Smooth muscle cell (in vitro differentiated cells): ENCODE measurements at regions not wholly inside any gene's neighbourhood (a gene's known extent, or its start where the extent isn't known, plus 50 kb on each side); places are given as distances from the start of the nearest gene placed in this dataset.
"Not testable (repeated sequence)": the region's sequence is repeated elsewhere in the genome, so short reads cannot be mapped to it uniquely, and the experiment has no call there.

Experiments used
- DNase-seq: peaks from one replicate; lab custom pipeline; 2025; ENCODE audit not compliant: unreplicated experiment; lab: John Stamatoyannopoulos, UW
- H2AFZ ChIP-seq: fragments of 200-600 bp; sonication (generic); 2 replicates; pipeline ENCODE4 v1.6.0; 2016; ENCODE audit warnings: antibody characterized with exemption, low read depth, mild to moderate bottlenecking
- H3F3A ChIP-seq: fragments of 200-600 bp; sonication (generic); 2 replicates; pipeline ENCODE4 v1.6.0; 2017; ENCODE audit warnings: antibody characterized with exemption, low read depth
- H3K27ac ChIP-seq: fragments of 200-600 bp; sonication (generic); 2 replicates; pipeline ENCODE4 v1.5.1; 2016; ENCODE audit warnings: low read depth, mild to moderate bottlenecking
- H3K27me3 ChIP-seq: fragments of 200-600 bp; sonication (generic); 2 replicates; pipeline ENCODE4 v1.6.1; 2016; ENCODE audit warnings: low read depth, mild to moderate bottlenecking
- H3K36me3 ChIP-seq: fragments of 200-600 bp; sonication (generic); 2 replicates; pipeline ENCODE4 v1.5.1; 2016; ENCODE audit warnings: low read depth
- H3K4me1 ChIP-seq: fragments of 200-600 bp; sonication (generic); 2 replicates; pipeline ENCODE4 v1.5.1; 2016; ENCODE audit warnings: low read depth
- H3K4me2 ChIP-seq: fragments of 200-600 bp; sonication (generic); 2 replicates; pipeline ENCODE4 v1.6.0; 2016; ENCODE audit warnings: mild to moderate bottlenecking
- H3K4me3 ChIP-seq: fragments of 200-600 bp; sonication (generic); 2 replicates; pipeline ENCODE4 v1.5.1; 2016; ENCODE audit warnings: mild to moderate bottlenecking
- H3K79me2 ChIP-seq: fragments of 200-600 bp; sonication (generic); 2 replicates; pipeline ENCODE4 v1.6.0; 2016; ENCODE audit warnings: low read depth, mild to moderate bottlenecking
- H3K9ac ChIP-seq: fragments of 200-600 bp; sonication (generic); 2 replicates; pipeline ENCODE4 v1.6.0; 2016; ENCODE audit warnings: low read depth
- H3K9me3 ChIP-seq: fragments of 200-600 bp; sonication (generic); replicated peaks from 2 replicates; pipeline ENCODE4 v1.5.1; 2016; ENCODE audit warnings: low read depth
- H4K20me1 ChIP-seq: fragments of 200-600 bp; sonication (generic); 2 replicates; pipeline ENCODE4 v1.6.0; 2016; ENCODE audit warnings: low read depth
- CTCF ChIP-seq: fragments of 200-600 bp; sonication (generic); IDR thresholded peaks from 2 replicates; pipeline ENCODE4 v1.5.1; 2017; ENCODE audit warnings: borderline replicate concordance, mild to moderate bottlenecking, antibody characterized with exemption; ENCODE audit not compliant: insufficient read depth, poor library complexity, severe bottlenecking
- WGBS: methylation state at CpG from one replicate; pipeline ENCODE4 v1.1.7; 2016; ENCODE audit warnings: low lambda C conversion rate; 5-methylcytosine and 5-hydroxymethylcytosine counted together

- Histone ChIP-seq H3F3A (no peaks in the 10 kb centered on the region), H3K9me3 (no peaks in the 10 kb centered on the region), H2AFZ (no peak overlapping the region), H3K4me3 (no peak overlapping the region), H3K27me3 (no peaks in the 10 kb centered on the region), H3K27ac (no peak overlapping the region), H3K79me2 (no peaks in the 10 kb centered on the region), H3K9ac (no peak overlapping the region), H4K20me1 (peaks cover 4% of the 10 kb centered on the region), H3K4me1 (no peaks in the 10 kb centered on the region), H3K36me3 (no peaks in the 10 kb centered on the region), H3K4me2 (no peak overlapping the region)
- TF ChIP-seq CTCF, result no peak
- DNase-seq, result no peak
Measured at GRCh38 chr11:34798985-34799384, 117.2 kb downstream of the APIP start.

- not testable (repeated sequence) for DNase-seq, H3K9me3 ChIP-seq, H3K27me3 ChIP-seq, H3K4me1 ChIP-seq, H3K4me2 ChIP-seq, H3F3A ChIP-seq, H3K4me3 ChIP-seq, H2AFZ ChIP-seq, H3K9ac ChIP-seq, H3K36me3 ChIP-seq, H3K27ac ChIP-seq, H4K20me1 ChIP-seq, H3K79me2 ChIP-seq
Measured at GRCh38 chr11:34797497-34797896, 118.7 kb downstream of the APIP start.

GRCh38 chr11:34795641-34796040 is 120.5 kb downstream of the APIP start:
- Histone ChIP-seq H3K27ac (no peak overlapping the region), H3K4me3 (no peak overlapping the region), H3F3A (no peaks in the 10 kb centered on the region), H3K4me1 (peaks cover 7% of the 10 kb centered on the region), H2AFZ (no peak overlapping the region), H3K9me3 (no peaks in the 10 kb centered on the region), H3K27me3 (no peaks in the 10 kb centered on the region), H3K9ac (no peak overlapping the region), H3K79me2 (no peaks in the 10 kb centered on the region), H3K36me3 (no peaks in the 10 kb centered on the region), H4K20me1 (no peaks in the 10 kb centered on the region), H3K4me2 (no peak overlapping the region)
- TF ChIP-seq CTCF, result no peak
- DNase-seq, result no peak

GRCh38 chr11:34794696-34795095 is 121.5 kb downstream of the APIP start:
- DNase-seq, result no peak
- WGBS, result 95% methylated on average over 3 of the region's 3 CpGs
- Histone ChIP-seq H3K27me3 (no peaks in the 10 kb centered on the region), H3K9me3 (no peaks in the 10 kb centered on the region), H3F3A (no peaks in the 10 kb centered on the region), H2AFZ (no peak overlapping the region), H3K36me3 (no peaks in the 10 kb centered on the region), H3K4me3 (no peak overlapping the region), H4K20me1 (no peaks in the 10 kb centered on the region), H3K4me2 (no peak overlapping the region), H3K9ac (no peak overlapping the region), H3K27ac (no peak overlapping the region), H3K79me2 (no peaks in the 10 kb centered on the region), H3K4me1 (peaks cover 7% of the 10 kb centered on the region)
- no peak for TF ChIP-seq CTCF
